ENCODE measurements at regions not wholly inside any gene's neighbourhood (a gene's known extent, or its start where the extent isn't known, plus 50 kb on each side); places are given as distances from the start of the nearest gene placed in this dataset.

- TF ChIP-seq ELF4 (IDR thresholded peaks at IDR 0.05) (no peak), ARNT (IDR thresholded peaks at IDR 0.05) (no peak), BHLHE40 (IDR thresholded peaks at IDR 0.05; ENCODE audit: borderline replicate concordance) (no peak), HDGF (IDR thresholded peaks at IDR 0.05; ENCODE audit: borderline replicate concordance) (no peak), FOXM1 (IDR thresholded peaks at IDR 0.05; ENCODE audit: borderline replicate concordance) (no peak), FOXA1 (IDR thresholded peaks at IDR 0.05) (no peak), SP1 (IDR thresholded peaks at IDR 0.05) (no peak), SUZ12 (IDR thresholded peaks at IDR 0.05) (no peak)
Observed at GRCh38 chr10:130382031-130382430, 245.8 kb downstream of the GLRX3 start.

All from HEK293T (cell line).